ENCODE measurements at regions not wholly inside any gene's neighbourhood (a gene's known extent, or its start where the extent isn't known, plus 50 kb on each side); places are given as distances from the start of the nearest gene placed in this dataset.
"Not testable (repeated sequence)": the region's sequence is repeated elsewhere in the genome, so short reads cannot be mapped to it uniquely, and the experiment has no call there.

- not testable (repeated sequence) for DNase-seq
Measured at GRCh38 chr14:106344065-106344614, 817.8 kb downstream of the TMEM121 start.

DNA sequence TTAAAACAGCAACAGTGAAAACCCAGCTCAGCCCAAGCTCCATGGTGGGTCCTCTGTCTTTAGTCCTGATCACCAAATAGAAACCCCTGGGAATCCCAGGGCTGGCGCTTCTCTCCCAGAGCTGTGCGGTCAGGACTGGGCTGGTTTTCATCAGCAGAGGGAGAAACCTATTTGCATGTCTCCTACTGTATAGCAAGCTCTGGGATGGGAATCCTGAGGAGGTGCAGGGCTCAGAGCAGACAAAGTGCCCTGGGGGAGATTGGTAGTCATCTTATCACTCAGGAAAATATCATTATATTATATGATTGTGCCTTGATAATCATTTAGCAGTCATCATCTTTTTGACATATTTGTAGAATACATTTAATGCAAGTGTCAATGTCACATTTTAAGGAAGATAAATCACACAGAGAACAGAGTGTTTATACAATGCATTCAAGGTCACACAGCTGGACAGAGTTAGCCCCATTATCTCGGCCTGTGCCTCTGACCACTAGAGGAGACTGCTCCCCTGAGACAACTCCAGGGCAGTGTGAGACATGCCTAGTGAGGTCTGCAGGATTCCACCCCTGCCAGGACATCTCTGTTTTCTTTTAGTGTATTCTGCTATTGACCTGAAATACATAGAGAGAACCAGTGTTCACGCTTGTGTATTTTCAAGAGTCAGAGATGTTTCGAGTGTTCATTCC lies 818.6 kb downstream of the TMEM121 start:
- DNase-seq = not testable (repeated sequence)

- no peak for DNase-seq
Measured at GRCh38 chr14:106346084-106346483, 819.7 kb downstream of the TMEM121 start.

- no peak for DNase-seq
Measured at GRCh38 chr14:106346534-106347290, 820.3 kb downstream of the TMEM121 start.

GRCh38 chr14:106347291-106347778 lies 821.0 kb downstream of the TMEM121 start:
- DNase-seq = no peak

DNA sequence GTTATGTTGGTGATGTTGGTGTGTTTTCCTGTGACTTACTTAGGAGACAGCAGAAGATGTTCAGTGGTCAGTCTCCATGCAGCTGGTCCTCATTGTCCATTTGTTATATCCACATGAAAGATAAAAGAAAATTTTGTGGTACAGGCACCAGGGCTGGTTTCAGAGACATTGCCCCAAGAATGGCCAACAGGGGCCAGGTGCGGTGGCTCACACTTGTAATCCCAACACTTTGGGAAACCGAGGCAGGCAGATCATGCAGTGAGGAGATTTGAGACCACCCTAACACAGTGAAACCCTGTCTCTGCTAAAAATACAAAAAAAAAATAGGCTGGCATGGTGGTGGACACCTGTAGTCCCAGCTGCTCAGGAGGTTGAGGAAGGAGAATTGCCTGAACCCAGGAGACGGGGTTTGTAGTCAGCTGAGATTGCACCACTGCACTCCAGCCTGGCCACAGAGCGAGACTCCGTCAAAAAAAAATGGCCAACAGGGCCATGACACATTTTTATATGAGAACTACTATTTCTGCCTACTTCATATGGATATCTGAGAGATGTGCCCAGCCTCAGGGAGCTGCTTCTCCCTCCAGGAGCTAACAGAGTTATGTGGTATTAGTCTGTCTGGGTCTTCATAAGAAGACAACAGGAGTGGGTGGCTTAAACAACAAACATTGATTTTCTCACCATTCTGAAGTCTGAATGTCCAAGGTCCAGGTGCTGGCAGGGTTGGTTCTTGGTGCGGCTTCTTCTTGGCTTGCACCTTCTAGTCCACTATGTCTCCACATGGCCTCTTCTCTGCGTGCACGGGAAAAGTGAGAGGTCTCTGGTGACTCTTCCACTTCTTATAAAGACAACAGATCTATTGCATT lies 821.7 kb downstream of the TMEM121 start:
- DNase-seq = no peak

GRCh38 chr14:106348873-106349540 lies 822.6 kb downstream of the TMEM121 start:
- DNase-seq = peak; percentile 3 to 11

- DNase-seq = peak in 1 of 2 donors; percentile 3
Measured at GRCh38 chr14:106349678-106350457, 823.5 kb downstream of the TMEM121 start.

- DNase-seq = not testable (repeated sequence)
Measured at GRCh38 chr14:106355007-106355791, 828.8 kb downstream of the TMEM121 start.

GRCh38 chr14:106355881-106356642 lies 829.7 kb downstream of the TMEM121 start:
- DNase-seq = not testable (repeated sequence)

- DNase-seq = not testable (repeated sequence)
Measured at GRCh38 chr14:106356643-106356930, 830.2 kb downstream of the TMEM121 start.

DNA sequence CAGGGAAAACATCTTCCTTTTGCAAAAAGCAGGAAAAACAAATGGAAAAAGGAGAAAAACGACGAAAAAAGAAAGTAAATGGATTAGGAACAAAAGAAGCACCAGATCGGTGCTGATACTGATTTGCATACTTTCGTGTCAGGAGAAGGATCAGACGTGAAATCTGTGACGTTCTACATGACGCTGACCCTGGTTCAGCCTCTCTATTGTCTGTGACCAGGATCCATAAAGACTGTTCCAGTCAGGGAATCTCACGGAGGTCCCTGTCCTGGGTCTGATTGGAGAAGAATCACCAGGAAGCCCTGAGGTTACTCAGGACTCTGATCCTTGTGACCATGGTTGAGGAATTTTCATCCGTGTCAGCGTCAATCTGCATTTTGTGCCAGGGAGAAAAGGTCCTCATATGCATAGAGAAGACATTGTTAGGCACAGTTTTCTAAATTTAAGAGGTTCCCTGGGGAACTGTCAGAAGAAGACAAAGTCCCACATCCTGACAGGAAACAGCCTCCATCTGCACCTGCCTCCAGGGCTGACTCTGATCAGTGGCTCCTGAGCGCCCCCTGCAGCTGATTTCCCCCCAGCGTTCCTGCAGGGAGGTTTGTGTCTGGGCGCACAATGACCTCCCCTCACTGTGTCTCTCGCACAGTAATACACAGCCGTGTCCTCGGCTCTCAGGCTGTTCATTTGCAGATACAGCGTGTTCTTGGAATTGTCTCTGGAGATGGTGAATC lies 832.9 kb downstream of the TMEM121 start:
- DNase-seq = not testable (repeated sequence)

DNA sequence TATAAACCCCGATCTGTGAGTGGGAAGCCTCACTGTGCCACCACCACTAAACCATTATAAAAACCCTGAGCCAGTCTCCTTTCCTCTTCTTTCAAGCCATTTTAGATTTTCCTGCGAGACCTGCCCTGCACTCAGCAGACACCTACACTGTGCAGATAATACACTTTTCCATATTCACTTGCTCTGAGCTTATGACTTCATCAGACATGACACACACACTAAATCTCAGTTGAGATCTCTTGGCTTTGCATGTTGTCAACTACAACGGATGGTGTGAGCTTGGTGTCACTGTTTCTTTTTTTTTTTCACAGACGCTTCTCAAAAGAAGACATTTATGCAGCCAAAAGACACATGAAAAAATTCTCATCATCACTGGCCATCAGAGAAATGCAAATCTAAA lies 839.0 kb downstream of the TMEM121 start:
- not testable (repeated sequence) for DNase-seq

DNA sequence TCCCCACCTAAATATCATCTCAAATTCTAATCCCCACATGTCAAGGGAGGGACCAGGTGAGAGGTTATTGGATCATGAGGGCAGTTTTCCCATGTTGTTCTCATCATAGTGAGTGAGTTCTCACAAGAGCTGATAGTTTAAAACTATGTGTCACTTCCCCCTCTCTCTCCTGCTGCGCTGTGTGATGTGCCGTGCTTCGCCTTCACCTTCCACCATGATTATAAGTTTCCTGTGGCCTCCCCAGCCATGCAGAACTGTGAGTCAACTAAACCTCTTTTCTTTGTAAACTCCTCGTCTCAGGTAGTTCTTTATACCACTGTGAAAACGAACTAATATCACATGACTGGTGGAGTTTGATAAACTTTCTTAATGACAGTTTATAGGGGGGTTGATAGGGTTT lies 839.5 kb downstream of the TMEM121 start:
- DNase-seq = not testable (repeated sequence)

GRCh38 chr14:106366971-106367370 lies 840.6 kb downstream of the TMEM121 start:
- not testable (repeated sequence) for DNase-seq

- not testable (repeated sequence) for DNase-seq
Measured at GRCh38 chr14:106369456-106369855, 843.1 kb downstream of the TMEM121 start.

- DNase-seq = peak; percentile 21 to 34
Measured at GRCh38 chr14:106372870-106373652, 846.7 kb downstream of the TMEM121 start.

DNA sequence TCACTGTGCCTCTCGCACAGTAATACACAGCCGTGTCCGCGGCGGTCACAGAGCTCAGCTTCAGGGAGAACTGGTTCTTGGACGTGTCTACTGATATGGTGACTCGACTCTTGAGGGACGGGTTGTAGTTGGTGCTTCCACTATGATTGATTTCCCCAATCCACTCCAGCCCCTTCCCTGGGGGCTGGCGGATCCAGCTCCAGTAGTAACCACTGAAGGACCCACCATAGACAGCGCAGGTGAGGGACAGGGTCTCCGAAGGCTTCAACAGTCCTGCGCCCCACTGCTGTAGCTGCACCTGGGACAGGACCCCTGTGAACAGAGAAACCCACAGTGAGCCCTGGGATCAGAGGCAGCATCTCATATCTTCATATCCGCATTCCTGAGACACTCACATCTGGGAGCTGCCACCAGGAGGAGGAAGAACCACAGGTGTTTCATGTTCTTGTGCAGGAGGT lies 847.3 kb downstream of the TMEM121 start:
- DNase-seq = not testable (repeated sequence)

Data from inflammatory macrophage (primary cell).